Peyer's patch (tissue), 4 donors: ENCODE measurements at regions not wholly inside any gene's neighbourhood (a gene's known extent, or its start where the extent isn't known, plus 50 kb on each side); places are given as distances from the start of the nearest gene placed in this dataset.

ENCODE experiments used
- CTCF ChIP-seq, 6 experiments: fragments of 450-650 bp in 4 of 6; fragments of 200-600 bp in 2 of 6; sonication (generic) in 1 of 6; IDR thresholded peaks; one replicate each; pipeline ENCODE4 v1.5.1; 2017 to 2019; ENCODE audit warnings: antibody characterized with exemption in 6 of 6, mild to moderate bottlenecking in 3 of 6, moderate library complexity in 1 of 6
- POLR2A ChIP-seq, 2 donors: fragments of 450-650 bp; IDR thresholded peaks; one replicate each; pipeline ENCODE4 v1.5.1; 2017; ENCODE audit warnings: antibody characterized with exemption in 2 of 2, mild to moderate bottlenecking in 2 of 2, moderate library complexity in 2 of 2

- no peak for TF ChIP-seq CTCF (IDR thresholded peaks at IDR 0.05)
- TF ChIP-seq POLR2A (IDR thresholded peaks at IDR 0.05): no peak
Observed at GRCh38 chr6:100304575-100304974, 160.1 kb downstream of the SIM1 start.
